H1 (cell line): ENCODE measurements at regions not wholly inside any gene's neighbourhood (a gene's known extent, or its start where the extent isn't known, plus 50 kb on each side); places are given as distances from the start of the nearest gene placed in this dataset.

Experiments used
- CTCF ChIA-PET: fragments of 300-600 bp; sonication (Branson Sonifier 250); formaldehyde crosslinking; loops from one replicate; lab custom pipeline; 2021; ENCODE audit not compliant: partially characterized antibody; lab: Charles Lee
- POLR2A ChIA-PET: fragments of 300-600 bp; sonication (Branson Sonifier 250); formaldehyde crosslinking; loops from one replicate; lab custom pipeline; 2021; ENCODE audit warnings: inconsistent platforms; ENCODE audit not compliant: partially characterized antibody; lab: Charles Lee
- DNase-seq, 2 experiments: peaks; one replicate each; pipeline versions ENCODE4 v3.0.0 to v3.0.0-alpha.2; 2010 to 2022; ENCODE audit warnings: low spot score in 2 of 2, low read depth in 1 of 2, mixed read lengths in 1 of 2
- FAIRE-seq: peaks from 2 replicates; lab custom pipeline; 2011; peaks lifted over from hg19 to GRCh38; lab: Jason Lieb, UNC
- H2AFZ ChIP-seq: 2 replicates; pipeline ENCODE4 v1.8.1; 2012; ENCODE audit warnings: low read length, inconsistent platforms
- H2AK5ac ChIP-seq: 2 replicates; pipeline ENCODE4 v1.6.1; 2013; ENCODE audit warnings: low read depth, low read length
- H2BK120ac ChIP-seq: replicated peaks from 2 replicates; pipeline ENCODE3; 2013; ENCODE audit warnings: low read depth, low read length, inconsistent platforms
- H2BK12ac ChIP-seq: 2 replicates; pipeline ENCODE4 v1.6.1; 2013; ENCODE audit warnings: low read depth, low read length
- H2BK15ac ChIP-seq: 2 replicates; pipeline ENCODE4 v1.6.1; 2013; ENCODE audit warnings: low read length
- H2BK20ac ChIP-seq: 2 replicates; pipeline ENCODE4 v1.6.1; 2013; ENCODE audit warnings: low read length
- H2BK5ac ChIP-seq: 2 replicates; pipeline ENCODE4 v1.6.1; 2013; ENCODE audit warnings: low read depth, low read length
- H3K14ac ChIP-seq: 2 replicates; pipeline ENCODE4 v1.6.1; 2013; ENCODE audit warnings: inconsistent platforms; ENCODE audit not compliant: insufficient read length
- H3K18ac ChIP-seq: 2 replicates; pipeline ENCODE4 v1.6.1; 2013; ENCODE audit warnings: low read length; ENCODE audit errors: extremely low read depth
- H3K23ac ChIP-seq: 2 replicates; pipeline ENCODE4 v1.6.1; 2013; ENCODE audit warnings: inconsistent platforms; ENCODE audit not compliant: insufficient read length
- H3K23me2 ChIP-seq: 2 replicates; pipeline ENCODE4 v1.6.1; 2013; ENCODE audit warnings: low read depth, low read length
- H3K27ac ChIP-seq: 2 replicates; pipeline ENCODE4 v1.6.1; 2011; ENCODE audit warnings: low read depth, low read length, inconsistent platforms
- H3K27me3 ChIP-seq, 4 experiments: replicated peaks in 1 of 4; 1 replicate in 1 of 4; 2 replicates in 3 of 4; pipeline versions ENCODE4 v1.6.1 to v1.8.1; 2011 to 2013; ENCODE audit warnings: low read length in 3 of 4, mild to moderate bottlenecking in 3 of 4, inconsistent platforms in 2 of 4, mixed read lengths in 2 of 4, moderate library complexity in 1 of 4; ENCODE audit not compliant: control insufficient read depth in 3 of 4, insufficient read depth in 3 of 4; ENCODE audit errors: extremely low read depth in 1 of 4
- H3K36me3 ChIP-seq, 4 experiments: 2 replicates each; pipeline versions ENCODE4 v1.6.1 to v1.8.1; 2011 to 2013; ENCODE audit warnings: mild to moderate bottlenecking in 4 of 4, low read length in 3 of 4, moderate library complexity in 2 of 4, control low read depth in 1 of 4, inconsistent platforms in 1 of 4; ENCODE audit not compliant: insufficient read depth in 4 of 4, control insufficient read depth in 2 of 4
- H3K4ac ChIP-seq: replicated peaks from 2 replicates; pipeline ENCODE3; 2013; ENCODE audit warnings: low read length, low read depth, mixed read lengths, inconsistent platforms; ENCODE audit not compliant: insufficient read length
- H3K4me1 ChIP-seq, 4 experiments: replicated peaks in 1 of 4; 1 replicate in 1 of 4; 2 replicates in 3 of 4; pipeline versions ENCODE4 v1.6.1 to v1.8.1; 2011 to 2013; ENCODE audit warnings: low read length in 3 of 4, inconsistent platforms in 2 of 4, mixed read lengths in 1 of 4; ENCODE audit not compliant: insufficient read depth in 4 of 4, control insufficient read depth in 3 of 4
- H3K4me2 ChIP-seq, 2 experiments: 2 replicates each; pipeline versions ENCODE4 v1.6.1 to v1.8.1; 2011 to 2013; ENCODE audit warnings: low read depth in 2 of 2, low read length in 2 of 2, control low read depth in 1 of 2, inconsistent platforms in 1 of 2, mild to moderate bottlenecking in 1 of 2; ENCODE audit not compliant: insufficient read depth in 1 of 2
- H3K4me3 ChIP-seq, 4 experiments: fragments of 200-600, 300-600 bp in 1 of 4; sonication (generic), shearing (Covaris generic), sonication (Bioruptor Twin) in 1 of 4; 2 replicates each; pipeline versions ENCODE4 v1.5.1 to v1.8.1; 2011 to 2016; ENCODE audit warnings: low read length in 4 of 4, low read depth in 3 of 4, control low read depth in 2 of 4, inconsistent platforms in 2 of 4, mild to moderate bottlenecking in 2 of 4, mixed read lengths in 1 of 4, moderate library complexity in 1 of 4; ENCODE audit not compliant: insufficient read depth in 2 of 4; ENCODE audit errors: extremely low read depth in 1 of 4
- H3K56ac ChIP-seq: replicated peaks from 2 replicates; pipeline ENCODE3; 2013; ENCODE audit warnings: low read depth, mild to moderate bottlenecking, mixed read lengths, low read length, inconsistent platforms; ENCODE audit not compliant: insufficient read length
- H3K79me1 ChIP-seq: 2 replicates; pipeline ENCODE4 v1.6.1; 2013; ENCODE audit warnings: low read depth, low read length, control low read depth
- H3K79me2 ChIP-seq, 2 experiments: 2 replicates each; pipeline versions ENCODE4 v1.6.1 to v1.8.1; 2012 to 2013; ENCODE audit warnings: low read length in 2 of 2, mild to moderate bottlenecking in 2 of 2, inconsistent platforms in 1 of 2; ENCODE audit not compliant: insufficient read depth in 2 of 2, control insufficient read depth in 1 of 2
- H3K9ac ChIP-seq, 4 experiments: replicated peaks in 1 of 4; 1 replicate in 1 of 4; 2 replicates in 3 of 4; pipeline versions ENCODE4 v1.6.1 to v1.8.1; 2011 to 2013; ENCODE audit warnings: low read depth in 3 of 4, low read length in 3 of 4, control low read depth in 2 of 4, mild to moderate bottlenecking in 2 of 4, moderate library complexity in 2 of 4, inconsistent platforms in 1 of 4; ENCODE audit errors: extremely low read depth in 1 of 4
- H3K9me3 ChIP-seq, 2 experiments: 2 replicates each; pipeline versions ENCODE4 v1.6.1 to v1.8.1; 2012 to 2013; ENCODE audit warnings: mild to moderate bottlenecking in 2 of 2, moderate library complexity in 2 of 2, control low read depth in 1 of 2, inconsistent platforms in 1 of 2, low read depth in 1 of 2, low read length in 1 of 2, mixed read lengths in 1 of 2; ENCODE audit not compliant: insufficient read depth in 2 of 2
- H4K20me1 ChIP-seq, 2 experiments: replicated peaks in 1 of 2; 2 replicates each; pipeline versions ENCODE3 to v1.8.1; 2011 to 2013; ENCODE audit warnings: inconsistent platforms in 2 of 2, low read length in 2 of 2, mild to moderate bottlenecking in 1 of 2; ENCODE audit not compliant: insufficient read depth in 2 of 2, control insufficient read depth in 1 of 2
- H4K5ac ChIP-seq: 2 replicates; pipeline ENCODE4 v1.6.1; 2013; ENCODE audit warnings: low read length, low read depth, mixed read lengths, inconsistent platforms; ENCODE audit not compliant: insufficient read length
- H4K8ac ChIP-seq: 2 replicates; pipeline ENCODE4 v1.8.0; 2013; ENCODE audit warnings: mild to moderate bottlenecking, moderate library complexity, low read length, inconsistent platforms; ENCODE audit not compliant: insufficient read depth; ENCODE audit errors: extremely low read depth
- H4K91ac ChIP-seq: replicated peaks from 2 replicates; pipeline ENCODE3; 2013; ENCODE audit warnings: low read length, mixed read lengths, inconsistent platforms; ENCODE audit not compliant: insufficient read length
- CHD1 ChIP-seq: IDR thresholded peaks from 2 replicates; pipeline ENCODE4 v1.6.1; 2012; ENCODE audit warnings: low read depth, low read length, improper control_type of control experiment
- EGR1 ChIP-seq: IDR thresholded peaks from 2 replicates; pipeline ENCODE4 v1.6.1; 2011; ENCODE audit warnings: low read depth, low read length, borderline replicate concordance
- EZH2 ChIP-seq: fragments of 200-600 bp; sonication (generic); IDR thresholded peaks from 2 replicates; pipeline ENCODE4 v1.7.1; 2012; ENCODE audit warnings: low read depth, mild to moderate bottlenecking, moderate library complexity, low read length, inconsistent platforms; ENCODE audit not compliant: severe bottlenecking
- KDM4A ChIP-seq: IDR thresholded peaks from one replicate; pipeline ENCODE4 v1.7.1; 2012; ENCODE audit warnings: low read depth, mild to moderate bottlenecking, moderate library complexity, low read length, inconsistent platforms; ENCODE audit not compliant: severe bottlenecking
- KDM5A ChIP-seq: fragments of 200-600 bp; IDR thresholded peaks from 2 replicates; pipeline ENCODE4 v1.7.1; 2012; ENCODE audit warnings: mild to moderate bottlenecking, low read length, inconsistent platforms, mixed read lengths
- RAD21 ChIP-seq, 2 experiments: IDR thresholded peaks in 1 of 2; conservative IDR thresholded peaks in 1 of 2; 2 replicates each; pipeline ENCODE4 v1.6.1; 2011; ENCODE audit warnings: low read depth in 2 of 2, low read length in 2 of 2, improper control_type of control experiment in 1 of 2, inconsistent platforms in 1 of 2, mild to moderate bottlenecking in 1 of 2, moderate library complexity in 1 of 2
- SAP30 ChIP-seq: fragments of 300-600 bp; sonication (generic); IDR thresholded peaks from 2 replicates; pipeline ENCODE4 v1.7.1; 2012; ENCODE audit warnings: low read length, moderate library complexity, mild to moderate bottlenecking, inconsistent platforms; ENCODE audit not compliant: insufficient read depth, insufficient replicate concordance
- SIRT6 ChIP-seq: IDR thresholded peaks from one replicate; pipeline ENCODE4 v1.7.1; 2012; ENCODE audit warnings: low read length, inconsistent platforms
- SP2 ChIP-seq: IDR thresholded peaks from 2 replicates; pipeline ENCODE4 v1.6.1; 2012; ENCODE audit warnings: mild to moderate bottlenecking, low read length, inconsistent platforms
- TCF12 ChIP-seq: IDR thresholded peaks from 2 replicates; pipeline ENCODE4 v1.6.1; 2011; ENCODE audit warnings: low read depth, mild to moderate bottlenecking, low read length
- YY1 ChIP-seq: IDR thresholded peaks from 2 replicates; pipeline ENCODE4 v1.6.1; 2011; ENCODE audit warnings: low read depth, mild to moderate bottlenecking, low read length
- WGBS, 2 experiments: shearing (Covaris generic) in 1 of 2; methylation state at CpG; one replicate each; pipeline versions ENCODE4 v1.1.6 to v1.1.7; 2013 to 2015; ENCODE audit warnings: low lambda C conversion rate in 2 of 2, mixed read lengths in 2 of 2, inconsistent platforms in 1 of 2, low coverage in 1 of 2, missing lambda C conversion rate in 1 of 2; ENCODE audit not compliant: insufficient replicate concordance in 2 of 2, insufficient coverage in 1 of 2, insufficient read length in 1 of 2; ENCODE audit errors: extremely low coverage in 1 of 2, missing lambda C conversion rate in 1 of 2; 5-methylcytosine and 5-hydroxymethylcytosine counted together
- TF ChIP-seq, protein P1 (sequence below): IDR thresholded peaks from 2 replicates; pipeline ENCODE4 v1.6.1; 2012; ENCODE audit warnings: low read length, inconsistent platforms

DNA sequence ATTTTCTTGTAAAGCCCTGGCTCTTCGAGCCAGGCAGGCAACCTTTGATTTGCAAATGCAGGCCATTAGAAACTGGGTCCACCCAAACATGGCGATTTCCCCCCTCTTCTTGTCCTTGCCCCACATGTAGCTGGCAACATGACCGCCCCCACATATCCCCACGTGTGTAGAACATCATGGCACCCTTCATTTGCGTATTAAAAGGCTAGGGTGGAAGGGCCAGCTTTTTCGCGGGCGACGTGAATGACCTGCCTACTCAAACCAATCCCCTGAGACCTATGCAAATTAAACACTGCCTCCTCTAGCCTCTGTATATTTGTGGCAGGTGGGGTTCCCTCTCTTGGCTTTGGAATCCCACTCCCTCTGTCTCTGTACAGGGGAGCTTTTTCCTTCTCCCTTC, 107.0 kb upstream of the CLINT1 start:
- Histone ChIP-seq H3K4me3 (no peak overlapping the region), H4K20me1 (no peaks in the 10 kb centered on the region), H3K56ac (no peak overlapping the region), H3K23ac (no peak overlapping the region), H3K4me1 (peaks cover 0 to 24% (median 7%) of the 10 kb centered on the region in 4 experiments; a peak in 6 of 7 replicates), H3K36me3 (no peaks in the 10 kb centered on the region), H2BK12ac (peak overlapping the region; percentile 98), H3K9ac (no peak overlapping the region), H3K79me2 (no peaks in the 10 kb centered on the region), H2BK20ac (peak overlapping the region; percentile 94; the same call in 1 of the 2 replicates), H2BK5ac (peak overlapping the region; percentile 92; the same call in 1 of the 2 replicates), H2BK120ac (no peak overlapping the region), H2AK5ac (0 out of 2 replicates have a peak overlapping the region, but pooled peaks have one; percentile 32), H4K8ac (no peak overlapping the region), H3K4me2 (peak overlapping the region; percentile 22 to 64; a peak in 2 of 4 replicates), H2BK15ac (no peak overlapping the region), H3K18ac (peak overlapping the region; percentile 85), H3K9me3 (no peaks in the 10 kb centered on the region), H3K23me2 (no peaks in the 10 kb centered on the region; the same call in 1 of the 2 replicates), H3K79me1 (no peaks in the 10 kb centered on the region), H3K27ac (peak overlapping the region; percentile 48; the same call in 1 of the 2 replicates), H4K91ac (no peak overlapping the region), H3K27me3 (no peaks in the 10 kb centered on the region), H2AFZ (no peak overlapping the region), H3K4ac (no peak overlapping the region), H3K14ac (no peak overlapping the region), H4K5ac (no peak overlapping the region)
- no peak for DNase-seq
- peak; percentile 52 for FAIRE-seq
- 15% methylated on average over 9 of the region's 9 CpGs; no CpG with 5 or more reads in 1 of the 2 experiments for WGBS, 2 experiments
- ChIA-PET POLR2A (interaction anchor here (1.1 to 3.2 kb wide), 4 partner anchors 13 to 107 kb away, joined by 3 to 18 read pairs (median 8); partner anchors contain the start of gene CLINT1), CTCF (interaction anchor here (1.1 to 9.4 kb wide), 6 partner anchors 15 to 137 kb away, joined by 3 to 79 read pairs (median 4); no protein-coding TSS in a partner anchor)
- no peak for TF ChIP-seq RAD21 (IDR thresholded peaks at IDR 0.05 in 1 of 2, conservative IDR thresholded peaks at IDR 0.05 in 1 of 2; ENCODE audit: low read depth in 2 of 2, low read length in 2 of 2)
- TF ChIP-seq YY1, result peak; percentile 77; the same call in 1 of the 2 replicates
- TF ChIP-seq SIRT6, result no peak
- TF ChIP-seq CHD1, result no peak
- TF ChIP-seq EZH2, result no peak
- TF ChIP-seq SP2, result no peak
- no peak for TF ChIP-seq KDM5A
- TF ChIP-seq SAP30, result no peak
- no peak for TF ChIP-seq EGR1
- no peak for TF ChIP-seq TCF12
- TF ChIP-seq, protein P1, sequence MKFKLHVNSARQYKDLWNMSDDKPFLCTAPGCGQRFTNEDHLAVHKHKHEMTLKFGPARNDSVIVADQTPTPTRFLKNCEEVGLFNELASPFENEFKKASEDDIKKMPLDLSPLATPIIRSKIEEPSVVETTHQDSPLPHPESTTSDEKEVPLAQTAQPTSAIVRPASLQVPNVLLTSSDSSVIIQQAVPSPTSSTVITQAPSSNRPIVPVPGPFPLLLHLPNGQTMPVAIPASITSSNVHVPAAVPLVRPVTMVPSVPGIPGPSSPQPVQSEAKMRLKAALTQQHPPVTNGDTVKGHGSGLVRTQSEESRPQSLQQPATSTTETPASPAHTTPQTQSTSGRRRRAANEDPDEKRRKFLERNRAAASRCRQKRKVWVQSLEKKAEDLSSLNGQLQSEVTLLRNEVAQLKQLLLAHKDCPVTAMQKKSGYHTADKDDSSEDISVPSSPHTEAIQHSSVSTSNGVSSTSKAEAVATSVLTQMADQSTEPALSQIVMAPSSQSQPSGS, result no peak
- no peak for TF ChIP-seq KDM4A
